CD4-positive, alpha-beta T cell (primary cell): ENCODE measurements at regions not wholly inside any gene's neighbourhood (a gene's known extent, or its start where the extent isn't known, plus 50 kb on each side); places are given as distances from the start of the nearest gene placed in this dataset.

ENCODE experiments used
- ATAC-seq: fragments of 200-7000 bp; cut with Tn5 transposase; one replicate; pipeline ENCODE4 v1.10.0; 2022; ENCODE audit warnings: mild to moderate bottlenecking; ENCODE audit not compliant: poor library complexity
- CTCF ChIA-PET: fragments of 350-600 bp; sonication (Branson Sonifier 250); formaldehyde crosslinking; loops from one replicate; lab custom pipeline; 2021; ENCODE audit warnings: antibody characterized with exemption, inconsistent platforms; lab: Charles Lee
- POLR2A ChIA-PET: fragments of 350-600 bp; sonication (Branson Sonifier 250); formaldehyde crosslinking; loops from one replicate; lab custom pipeline; 2021; ENCODE audit warnings: antibody characterized with exemption, inconsistent platforms; lab: Charles Lee
- DNase-seq, 14 experiments: peaks; one replicate each; pipeline ENCODE4 v3.0.0-alpha.2; 2013 to 2020; ENCODE audit warnings: mixed read lengths in 2 of 14
- H3K27ac ChIP-seq, 2 donors: one replicate each; pipeline versions ENCODE4 v1.5.1 to v1.7.0; 2013; ENCODE audit warnings: low read length in 2 of 2, low read depth in 1 of 2, mild to moderate bottlenecking in 1 of 2
- H3K27me3 ChIP-seq, 2 experiments: 1 replicate in 1 of 2; 2 replicates in 1 of 2; pipeline versions ENCODE4 v1.6.1 to v1.7.0; 2013; ENCODE audit warnings: low read length in 2 of 2, control low read depth in 1 of 2, mild to moderate bottlenecking in 1 of 2, moderate library complexity in 1 of 2; ENCODE audit not compliant: insufficient read depth in 2 of 2, control insufficient read depth in 1 of 2
- H3K36me3 ChIP-seq: one replicate; pipeline ENCODE4 v1.6.1; 2013; ENCODE audit warnings: low read length, control low read depth; ENCODE audit not compliant: insufficient read depth
- H3K4me1 ChIP-seq: one replicate; pipeline ENCODE4 v1.6.1; 2013; ENCODE audit warnings: low read length, control low read depth; ENCODE audit not compliant: insufficient read depth
- H3K4me3 ChIP-seq: one replicate; pipeline ENCODE4 v1.5.1; 2013; ENCODE audit warnings: mild to moderate bottlenecking, low read length, moderate library complexity
- H3K9me3 ChIP-seq, 2 experiments: 1 replicate in 1 of 2; 2 replicates in 1 of 2; pipeline versions ENCODE4 v1.6.1 to v1.7.0; 2013; ENCODE audit warnings: low read length in 2 of 2, mild to moderate bottlenecking in 2 of 2, control low read depth in 1 of 2, moderate library complexity in 1 of 2; ENCODE audit not compliant: control insufficient read depth in 1 of 2, insufficient read depth in 1 of 2
- H3K27ac Mint-ChIP-seq: one replicate; pipeline ENCODE4 v1.8.0; 2020; ENCODE audit warnings: mixed read lengths
- H3K27me3 Mint-ChIP-seq: one replicate; pipeline ENCODE4 v1.8.0; 2021; ENCODE audit warnings: mixed read lengths
- H3K36me3 Mint-ChIP-seq: one replicate; pipeline ENCODE4 v1.8.0; 2021; ENCODE audit warnings: low read depth, mixed read lengths
- H3K4me1 Mint-ChIP-seq: one replicate; pipeline ENCODE4 v1.8.0; 2021; ENCODE audit warnings: low read depth, mixed read lengths
- H3K4me3 Mint-ChIP-seq: one replicate; pipeline ENCODE4 v1.8.0; 2020; ENCODE audit warnings: mild to moderate bottlenecking, mixed read lengths
- H3K9me3 Mint-ChIP-seq: one replicate; pipeline ENCODE4 v1.8.0; 2020; ENCODE audit warnings: mixed read lengths
- CTCF ChIP-seq: fragments of 200-600 bp; IDR thresholded peaks from one replicate; pipeline ENCODE4 v1.8.0; 2022; ENCODE audit warnings: antibody characterized with exemption, mild to moderate bottlenecking
- intact Hi-C, 2 experiments: fragments of 100-400 bp; cut with DNase I in 1 of 2; cut with micrococcal nuclease in 1 of 2; formaldehyde crosslinking; loops; one replicate each; pipeline versions ENCODE4 v1.15.1 to v1.9.0; 2023 to 2025; cut with DNase I, micrococcal nuclease

DNA sequence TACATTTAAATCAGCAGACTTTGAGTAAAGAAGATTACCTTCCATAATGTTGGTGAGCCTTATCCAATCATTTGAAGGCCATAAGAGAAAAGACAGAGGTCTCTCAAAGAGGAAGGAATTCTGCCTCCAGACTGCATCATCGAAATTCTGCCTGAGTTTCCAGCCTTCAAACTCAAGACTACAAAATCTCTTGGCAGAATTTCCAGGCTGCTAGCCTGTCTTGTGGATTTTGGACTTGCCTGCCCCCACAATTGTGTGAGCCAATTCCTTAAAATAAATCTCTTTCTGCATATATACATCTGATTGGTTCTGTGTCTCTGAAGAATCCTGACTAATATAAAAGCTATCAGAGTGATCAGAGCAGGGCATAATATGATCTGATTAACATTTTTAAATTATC lies 216.6 kb upstream of the CPHXL start:
- intact Hi-C loops, result no loop called here
- Histone ChIP-seq H3K36me3 (no peaks in the 10 kb centered on the region), H3K4me1 (no peaks in the 10 kb centered on the region), H3K27ac (no peak overlapping the region), H3K9me3 (peaks cover 0 to 4% of the 10 kb centered on the region in 2 experiments), H3K27me3 (no peaks in the 10 kb centered on the region), H3K4me3 (no peak overlapping the region)
- ChIA-PET CTCF (no interaction called here), POLR2A (no interaction called here)
- Mint-ChIP-seq H3K4me1 (no peaks in the 10 kb centered on the region), H3K36me3 (no peaks in the 10 kb centered on the region), H3K4me3 (no peak overlapping the region), H3K27me3 (peaks cover 10% of the 10 kb centered on the region), H3K27ac (no peak overlapping the region), H3K9me3 (no peaks in the 10 kb centered on the region)
- no peak for ATAC-seq
- no peak for TF ChIP-seq CTCF
- no peak for DNase-seq

DNA sequence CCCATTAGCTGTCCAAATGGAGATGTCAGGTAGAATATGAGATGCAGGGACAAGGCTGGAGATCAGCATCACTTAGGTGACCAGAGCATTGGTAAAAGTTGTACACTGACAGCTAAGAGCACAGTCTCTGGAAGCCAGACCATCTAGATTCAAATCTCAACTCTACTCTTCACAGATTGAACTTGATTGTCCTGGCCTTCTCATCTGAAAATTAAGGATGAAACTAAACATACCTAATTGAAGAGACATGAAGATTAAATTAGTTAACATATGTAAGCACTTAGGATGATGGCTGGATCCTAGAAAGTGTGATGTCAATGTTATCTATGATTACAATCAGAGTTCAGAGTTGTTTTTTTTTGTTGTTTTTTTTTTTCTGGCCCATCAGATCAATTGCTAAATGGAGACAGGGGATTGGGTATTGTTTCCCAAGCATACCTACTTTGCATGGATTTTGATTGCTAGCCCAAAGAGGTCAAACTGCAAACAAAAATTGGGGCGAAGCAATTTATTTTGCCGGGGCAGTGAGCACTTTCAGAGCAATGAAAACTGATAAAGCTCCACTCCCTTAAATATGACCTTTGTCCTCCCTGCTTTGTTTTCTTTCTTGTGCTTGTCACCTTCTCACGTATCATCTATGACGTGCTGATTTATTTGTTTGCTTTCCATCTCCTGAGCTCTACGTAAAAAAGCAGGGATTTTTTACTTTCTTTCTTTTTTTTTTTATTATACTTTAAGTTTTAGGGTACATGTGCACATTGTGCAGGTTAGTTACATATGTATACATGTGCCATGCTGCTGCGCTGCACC lies 217.6 kb upstream of the CPHXL start:
- no peak for DNase-seq
- Histone ChIP-seq H3K27me3 (no peaks in the 10 kb centered on the region), H3K36me3 (no peaks in the 10 kb centered on the region), H3K4me3 (no peak overlapping the region), H3K9me3 (peaks cover 0 to 2% of the 10 kb centered on the region in 2 experiments), H3K4me1 (no peaks in the 10 kb centered on the region), H3K27ac (no peak overlapping the region)
- H3K27ac Mint-ChIP-seq, result no peak overlapping the region
- no peak overlapping the region for H3K4me3 Mint-ChIP-seq
- no peaks in the 10 kb centered on the region for H3K36me3 Mint-ChIP-seq
- ATAC-seq, result no peak
- intact Hi-C loops, result no loop called here
- ChIA-PET POLR2A (no interaction called here), CTCF (no interaction called here)
- no peaks in the 10 kb centered on the region for H3K4me1 Mint-ChIP-seq
- no peaks in the 10 kb centered on the region for H3K9me3 Mint-ChIP-seq
- TF ChIP-seq CTCF, result no peak
- peaks cover 10% of the 10 kb centered on the region for H3K27me3 Mint-ChIP-seq

DNA sequence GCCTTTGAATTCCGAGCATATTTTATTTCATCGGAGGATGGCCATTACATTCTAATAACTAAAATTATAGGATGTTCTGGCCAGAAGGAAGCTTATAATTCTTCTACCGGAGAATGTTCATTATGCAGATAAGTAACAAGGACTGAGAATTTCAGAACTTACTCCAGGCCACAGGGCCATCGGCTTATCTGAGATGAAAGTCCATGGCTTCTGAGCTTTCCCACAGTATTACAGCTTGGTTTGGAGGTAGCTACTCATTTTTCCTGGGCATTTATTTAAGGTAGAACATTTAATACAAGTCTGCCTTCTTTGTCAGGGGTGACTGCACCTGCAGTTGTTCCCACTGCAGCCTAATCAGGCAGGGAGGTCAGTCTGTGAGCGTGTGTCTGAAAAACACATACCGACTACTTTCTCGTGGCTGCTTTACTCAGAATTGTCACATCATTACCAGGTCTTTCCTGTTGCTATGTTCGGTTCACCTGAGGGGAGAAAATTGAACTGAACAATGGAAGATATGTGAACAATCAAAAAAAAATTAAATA lies 219.7 kb upstream of the CPHXL start:
- no peaks in the 10 kb centered on the region for H3K9me3 Mint-ChIP-seq
- H3K36me3 Mint-ChIP-seq, result no peaks in the 10 kb centered on the region
- no peak for TF ChIP-seq CTCF
- no peaks in the 10 kb centered on the region for H3K4me1 Mint-ChIP-seq
- H3K27ac Mint-ChIP-seq, result no peak overlapping the region
- no peaks in the 10 kb centered on the region for H3K4me1 ChIP-seq
- H3K27me3 Mint-ChIP-seq, result peaks cover 5% of the 10 kb centered on the region
- no peaks in the 10 kb centered on the region for H3K36me3 ChIP-seq
- no peaks in the 10 kb centered on the region for H3K27me3 ChIP-seq
- CTCF ChIA-PET, result no interaction called here
- POLR2A ChIA-PET, result no interaction called here
- H3K27ac ChIP-seq, result no peak overlapping the region
- no peak for DNase-seq
- H3K4me3 Mint-ChIP-seq, result no peak overlapping the region
- no peak for ATAC-seq
- intact Hi-C loops, result no loop called here
- H3K9me3 ChIP-seq, result no peaks in the 10 kb centered on the region
- H3K4me3 ChIP-seq, result no peak overlapping the region
